Panc1 (cell line): ENCODE measurements at regions not wholly inside any gene's neighbourhood (a gene's known extent, or its start where the extent isn't known, plus 50 kb on each side); places are given as distances from the start of the nearest gene placed in this dataset.

Experiments used
- SIN3A ChIP-seq: IDR thresholded peaks from 2 replicates; pipeline ENCODE4 v1.6.1; 2012; ENCODE audit warnings: low read depth, mild to moderate bottlenecking, low read length, moderate library complexity, borderline replicate concordance; ENCODE audit not compliant: insufficient read depth
- TF ChIP-seq, protein P1 (sequence below): fragments of 450-650 bp; IDR thresholded peaks from 2 replicates; pipeline ENCODE4 v1.5.1; 2017; ENCODE audit warnings: mild to moderate bottlenecking

DNA sequence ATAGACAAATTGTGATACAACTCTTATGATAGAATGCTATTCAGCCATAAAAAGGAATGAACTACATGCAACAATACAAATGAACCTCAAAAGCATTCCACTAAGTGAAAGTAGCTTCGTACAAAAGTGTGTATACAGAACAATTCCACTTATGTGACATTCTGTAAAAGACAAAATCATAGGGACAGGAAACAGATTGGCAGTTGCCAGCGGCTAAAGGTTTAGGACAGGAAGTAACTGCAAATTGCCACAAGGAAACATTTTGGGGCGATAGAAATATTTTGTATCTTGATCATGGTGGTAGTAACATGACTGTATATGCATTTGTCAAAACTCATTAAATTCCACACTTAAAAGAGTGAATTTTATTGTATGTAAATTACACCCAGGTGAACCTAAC lies 113.4 kb downstream of the CAPZA3 start:
- TF ChIP-seq, protein P1, sequence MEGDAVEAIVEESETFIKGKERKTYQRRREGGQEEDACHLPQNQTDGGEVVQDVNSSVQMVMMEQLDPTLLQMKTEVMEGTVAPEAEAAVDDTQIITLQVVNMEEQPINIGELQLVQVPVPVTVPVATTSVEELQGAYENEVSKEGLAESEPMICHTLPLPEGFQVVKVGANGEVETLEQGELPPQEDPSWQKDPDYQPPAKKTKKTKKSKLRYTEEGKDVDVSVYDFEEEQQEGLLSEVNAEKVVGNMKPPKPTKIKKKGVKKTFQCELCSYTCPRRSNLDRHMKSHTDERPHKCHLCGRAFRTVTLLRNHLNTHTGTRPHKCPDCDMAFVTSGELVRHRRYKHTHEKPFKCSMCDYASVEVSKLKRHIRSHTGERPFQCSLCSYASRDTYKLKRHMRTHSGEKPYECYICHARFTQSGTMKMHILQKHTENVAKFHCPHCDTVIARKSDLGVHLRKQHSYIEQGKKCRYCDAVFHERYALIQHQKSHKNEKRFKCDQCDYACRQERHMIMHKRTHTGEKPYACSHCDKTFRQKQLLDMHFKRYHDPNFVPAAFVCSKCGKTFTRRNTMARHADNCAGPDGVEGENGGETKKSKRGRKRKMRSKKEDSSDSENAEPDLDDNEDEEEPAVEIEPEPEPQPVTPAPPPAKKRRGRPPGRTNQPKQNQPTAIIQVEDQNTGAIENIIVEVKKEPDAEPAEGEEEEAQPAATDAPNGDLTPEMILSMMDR = no peak
- TF ChIP-seq SIN3A = no peak
